GM23338 (cell line): ENCODE measurements at regions not wholly inside any gene's neighbourhood (a gene's known extent, or its start where the extent isn't known, plus 50 kb on each side); places are given as distances from the start of the nearest gene placed in this dataset.
A peak's percentile ranks its signal among the peaks of the same experiment; 100 is the strongest.

Experiments used
- ATAC-seq: fragments of 200-7000 bp; cut with Tn5 transposase; 3 replicates; pipeline ENCODE4 v1.9.1; 2020
- DNase-seq: peaks from one replicate; pipeline ENCODE4 v3.0.0-alpha.2; 2015; ENCODE audit warnings: low spot score
- H2AFZ ChIP-seq: fragments of 200-600 bp; sonication (generic); 2 replicates; pipeline ENCODE4 v1.8.0; 2016; ENCODE audit warnings: antibody characterized with exemption, mild to moderate bottlenecking, moderate library complexity
- H3F3A ChIP-seq: fragments of 200-600 bp; sonication (generic); replicated peaks from 2 replicates; pipeline ENCODE4 v1.8.0; 2017; ENCODE audit warnings: antibody characterized with exemption, mixed run types, low read depth
- H3K27ac ChIP-seq: fragments of 200-600 bp; sonication (generic); 2 replicates; pipeline ENCODE4 v1.6.1; 2016; ENCODE audit warnings: low read depth
- H3K27me3 ChIP-seq: fragments of 200-600 bp; sonication (generic); 2 replicates; pipeline ENCODE4 v1.8.0; 2016; ENCODE audit warnings: mild to moderate bottlenecking, mixed run types, moderate library complexity; ENCODE audit not compliant: insufficient read depth
- H3K36me3 ChIP-seq: fragments of 200-600 bp; sonication (generic); 2 replicates; pipeline ENCODE4 v1.8.0; 2016; ENCODE audit warnings: mild to moderate bottlenecking; ENCODE audit not compliant: insufficient read depth
- H3K4me1 ChIP-seq: fragments of 200-600 bp; sonication (generic); 2 replicates; pipeline ENCODE4 v1.8.0; 2016; ENCODE audit warnings: mild to moderate bottlenecking, moderate library complexity; ENCODE audit not compliant: insufficient read depth
- H3K4me2 ChIP-seq: fragments of 200-600 bp; sonication (generic); 2 replicates; pipeline ENCODE4 v1.7.1; 2017; ENCODE audit warnings: mixed run types
- H3K4me3 ChIP-seq: fragments of 200-600 bp; sonication (generic); 2 replicates; pipeline ENCODE4 v1.6.1; 2016; ENCODE audit warnings: mixed run types
- H3K79me2 ChIP-seq: fragments of 200-600 bp; sonication (generic); replicated peaks from 2 replicates; pipeline ENCODE4 v1.8.0; 2017; ENCODE audit warnings: mild to moderate bottlenecking; ENCODE audit not compliant: insufficient read depth
- H3K9me2 ChIP-seq: fragments of 200-600 bp; sonication (generic); 2 replicates; pipeline ENCODE4 v1.8.0; 2017; ENCODE audit not compliant: insufficient read depth
- H4K20me1 ChIP-seq: fragments of 200-600 bp; sonication (generic); replicated peaks from 2 replicates; pipeline ENCODE4 v1.8.0; 2017; ENCODE audit warnings: mild to moderate bottlenecking; ENCODE audit not compliant: insufficient read depth
- H3K27ac Mint-ChIP-seq: 2 replicates; pipeline ENCODE4 v1.8.0; 2020; ENCODE audit warnings: inconsistent platforms, mild to moderate bottlenecking, moderate library complexity, mixed read lengths
- H3K27me3 Mint-ChIP-seq: 3 replicates; pipeline ENCODE4 v1.8.0; 2022; ENCODE audit warnings: low read depth, mild to moderate bottlenecking, moderate library complexity, mixed read lengths, inconsistent platforms; ENCODE audit not compliant: insufficient read depth, poor library complexity
- H3K36me3 Mint-ChIP-seq: 3 replicates; pipeline ENCODE4 v1.8.0; 2021; ENCODE audit warnings: low read depth, mild to moderate bottlenecking, inconsistent platforms, moderate library complexity, mixed read lengths
- H3K4me1 Mint-ChIP-seq: 3 replicates; pipeline ENCODE4 v1.8.0; 2020; ENCODE audit warnings: mild to moderate bottlenecking, inconsistent platforms, mixed read lengths
- H3K4me3 Mint-ChIP-seq: 3 replicates; pipeline ENCODE4 v1.8.0; 2021; ENCODE audit warnings: moderate library complexity, mild to moderate bottlenecking, inconsistent platforms, mixed read lengths
- H3K9me3 Mint-ChIP-seq: 3 replicates; pipeline ENCODE4 v1.8.0; 2020; ENCODE audit warnings: moderate library complexity, mild to moderate bottlenecking, inconsistent platforms, mixed read lengths
- CREB1 ChIP-seq: fragments of 250-450 bp; sonication (Bioruptor Pico); IDR thresholded peaks from 2 replicates; pipeline ENCODE4 v1.5.0; 2020; ENCODE audit warnings: low read depth, mild to moderate bottlenecking, moderate library complexity
- EZH2phosphoT487 ChIP-seq: fragments of 200-600 bp; sonication (generic); IDR thresholded peaks from one replicate; pipeline ENCODE4 v1.8.1; 2018; ENCODE audit warnings: antibody characterized with exemption; ENCODE audit not compliant: unreplicated experiment
- JUNB ChIP-seq: IDR thresholded peaks from one replicate; pipeline ENCODE4 v1.6.1; 2016; ENCODE audit warnings: antibody characterized with exemption; ENCODE audit not compliant: unreplicated experiment
- STAT1 ChIP-seq: IDR thresholded peaks from one replicate; pipeline ENCODE4 v1.6.1; 2016; ENCODE audit warnings: antibody characterized with exemption; ENCODE audit not compliant: unreplicated experiment
- ZNF114 ChIP-seq: fragments of 250-450 bp; sonication (Bioruptor Pico); IDR thresholded peaks from 2 replicates; pipeline ENCODE4 v1.5.0; 2020; ENCODE audit warnings: mild to moderate bottlenecking, moderate library complexity
- ZNF331 ChIP-seq: fragments of 250-450 bp; sonication (Bioruptor Pico); IDR thresholded peaks from 2 replicates; pipeline ENCODE4 v1.5.0; 2020; ENCODE audit warnings: low read depth, mild to moderate bottlenecking, moderate library complexity
- TF ChIP-seq, protein P1 (sequence below), 2 experiments: fragments of 200-600 bp in 1 of 2; sonication (generic) in 1 of 2; conservative IDR thresholded peaks; 2 replicates each; pipeline versions ENCODE4 v1.5.1 to v1.6.1; 2016 to 2017; ENCODE audit warnings: antibody characterized with exemption in 2 of 2, low read depth in 2 of 2, mild to moderate bottlenecking in 2 of 2, moderate library complexity in 1 of 2
- TF ChIP-seq, protein P2 (sequence below): fragments of 250-450 bp; sonication (Bioruptor Pico); IDR thresholded peaks from 2 replicates; pipeline ENCODE4 v1.5.0; 2020; ENCODE audit warnings: mild to moderate bottlenecking, moderate library complexity

DNA sequence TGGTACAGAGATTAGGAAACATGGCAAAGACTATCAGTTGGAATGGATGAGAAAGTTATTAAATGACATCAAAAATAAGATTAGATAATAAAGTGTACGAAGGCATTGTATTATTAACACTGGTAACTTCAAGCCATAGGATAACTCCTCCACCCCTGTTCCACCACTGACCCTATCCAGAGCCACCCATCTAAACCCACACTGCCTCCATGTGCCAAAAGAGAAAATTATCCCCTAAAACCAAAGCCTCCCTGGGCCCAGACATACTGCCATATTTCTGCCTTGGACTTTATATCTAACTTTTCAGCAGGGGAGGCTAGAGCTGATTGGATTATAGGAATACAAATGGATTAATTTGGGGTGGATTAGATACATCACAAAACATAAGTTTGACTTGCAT lies 443.7 kb downstream of the BCL11A start:
- no peaks in the 10 kb centered on the region for H3K4me1 Mint-ChIP-seq
- Histone ChIP-seq H3K27ac (no peak overlapping the region), H3F3A (no peaks in the 10 kb centered on the region), H3K79me2 (no peaks in the 10 kb centered on the region), H3K4me2 (no peak overlapping the region), H2AFZ (no peak overlapping the region), H3K4me1 (no peaks in the 10 kb centered on the region), H3K36me3 (no peaks in the 10 kb centered on the region), H3K9me2 (no peaks in the 10 kb centered on the region), H3K27me3 (no peaks in the 10 kb centered on the region), H3K4me3 (no peak overlapping the region), H4K20me1 (no peaks in the 10 kb centered on the region)
- no peak for TF ChIP-seq ZNF331 (CRISPR knock-in tag)
- TF ChIP-seq JUNB: no peak
- no peak for TF ChIP-seq EZH2phosphoT487
- TF ChIP-seq, protein P1, sequence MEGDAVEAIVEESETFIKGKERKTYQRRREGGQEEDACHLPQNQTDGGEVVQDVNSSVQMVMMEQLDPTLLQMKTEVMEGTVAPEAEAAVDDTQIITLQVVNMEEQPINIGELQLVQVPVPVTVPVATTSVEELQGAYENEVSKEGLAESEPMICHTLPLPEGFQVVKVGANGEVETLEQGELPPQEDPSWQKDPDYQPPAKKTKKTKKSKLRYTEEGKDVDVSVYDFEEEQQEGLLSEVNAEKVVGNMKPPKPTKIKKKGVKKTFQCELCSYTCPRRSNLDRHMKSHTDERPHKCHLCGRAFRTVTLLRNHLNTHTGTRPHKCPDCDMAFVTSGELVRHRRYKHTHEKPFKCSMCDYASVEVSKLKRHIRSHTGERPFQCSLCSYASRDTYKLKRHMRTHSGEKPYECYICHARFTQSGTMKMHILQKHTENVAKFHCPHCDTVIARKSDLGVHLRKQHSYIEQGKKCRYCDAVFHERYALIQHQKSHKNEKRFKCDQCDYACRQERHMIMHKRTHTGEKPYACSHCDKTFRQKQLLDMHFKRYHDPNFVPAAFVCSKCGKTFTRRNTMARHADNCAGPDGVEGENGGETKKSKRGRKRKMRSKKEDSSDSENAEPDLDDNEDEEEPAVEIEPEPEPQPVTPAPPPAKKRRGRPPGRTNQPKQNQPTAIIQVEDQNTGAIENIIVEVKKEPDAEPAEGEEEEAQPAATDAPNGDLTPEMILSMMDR (conservative IDR thresholded peaks at IDR 0.05; ENCODE audit: low read depth in 2 of 2): peak in 1 of 2 experiments; percentile 54; a peak in 2 of 4 replicates
- peaks cover 7% of the 10 kb centered on the region; the same call in 2 of the 3 replicates for H3K36me3 Mint-ChIP-seq
- H3K9me3 Mint-ChIP-seq: peaks cover 6% of the 10 kb centered on the region; the same call in 1 of the 3 replicates
- no peak overlapping the region for H3K27ac Mint-ChIP-seq
- DNase-seq: no peak
- H3K4me3 Mint-ChIP-seq: no peak overlapping the region
- ATAC-seq: no peak
- H3K27me3 Mint-ChIP-seq: peaks cover 2% of the 10 kb centered on the region

DNA sequence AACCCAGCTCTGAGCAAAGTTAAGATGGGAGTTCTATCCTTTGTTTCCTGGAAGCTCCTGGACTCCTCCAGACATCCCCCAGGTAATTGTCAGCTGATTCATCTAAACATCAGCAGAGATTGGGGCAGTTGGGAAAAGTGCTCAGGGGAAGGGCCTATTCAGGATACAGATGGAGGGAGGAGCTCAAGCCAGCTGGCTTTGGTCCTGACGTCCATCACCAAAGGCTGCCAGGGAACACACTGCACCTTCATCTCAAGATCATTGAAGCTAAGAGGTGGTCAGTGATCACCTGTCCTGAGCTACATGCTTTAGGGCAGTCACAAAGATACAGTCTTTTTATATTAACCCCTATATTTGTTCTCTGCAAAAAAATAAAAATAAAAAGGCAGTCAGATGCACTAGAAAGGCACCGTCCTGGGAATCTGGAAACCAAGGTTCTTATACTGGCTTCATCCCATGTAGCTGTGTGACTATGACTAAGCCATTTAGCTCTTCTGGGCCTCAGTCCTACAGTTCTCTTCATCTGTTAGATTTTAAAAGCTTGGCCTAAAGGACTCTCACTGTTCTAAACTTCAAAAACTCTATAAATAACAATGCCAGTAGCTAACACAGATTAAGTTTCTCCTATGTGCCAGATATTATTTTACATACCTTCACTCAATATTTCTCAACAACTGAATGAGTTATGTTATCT lies 446.5 kb downstream of the BCL11A start:
- peaks cover 3% of the 10 kb centered on the region; the same call in 2 of the 3 replicates for H3K4me1 Mint-ChIP-seq
- Histone ChIP-seq H3K36me3 (no peaks in the 10 kb centered on the region), H3K4me1 (no peaks in the 10 kb centered on the region), H2AFZ (no peak overlapping the region), H3F3A (no peaks in the 10 kb centered on the region), H4K20me1 (no peaks in the 10 kb centered on the region), H3K4me2 (no peak overlapping the region), H3K27me3 (no peaks in the 10 kb centered on the region), H3K27ac (no peak overlapping the region), H3K79me2 (no peaks in the 10 kb centered on the region), H3K4me3 (no peak overlapping the region), H3K9me2 (peaks cover 6% of the 10 kb centered on the region; the same call in 1 of the 2 replicates)
- no peak overlapping the region for H3K27ac Mint-ChIP-seq
- no peak overlapping the region for H3K4me3 Mint-ChIP-seq
- DNase-seq (no peak), ATAC-seq (no peak)
- peaks cover 2% of the 10 kb centered on the region for H3K27me3 Mint-ChIP-seq
- H3K36me3 Mint-ChIP-seq: no peaks in the 10 kb centered on the region
- no peaks in the 10 kb centered on the region for H3K9me3 Mint-ChIP-seq
- TF ChIP-seq, protein P1 (conservative IDR thresholded peaks at IDR 0.05; ENCODE audit: low read depth in 2 of 2): no peak
- TF ChIP-seq STAT1 (no peak), CREB1 (CRISPR knock-in tag) (no peak), ZNF114 (CRISPR knock-in tag) (no peak)
- TF ChIP-seq, protein P2, sequence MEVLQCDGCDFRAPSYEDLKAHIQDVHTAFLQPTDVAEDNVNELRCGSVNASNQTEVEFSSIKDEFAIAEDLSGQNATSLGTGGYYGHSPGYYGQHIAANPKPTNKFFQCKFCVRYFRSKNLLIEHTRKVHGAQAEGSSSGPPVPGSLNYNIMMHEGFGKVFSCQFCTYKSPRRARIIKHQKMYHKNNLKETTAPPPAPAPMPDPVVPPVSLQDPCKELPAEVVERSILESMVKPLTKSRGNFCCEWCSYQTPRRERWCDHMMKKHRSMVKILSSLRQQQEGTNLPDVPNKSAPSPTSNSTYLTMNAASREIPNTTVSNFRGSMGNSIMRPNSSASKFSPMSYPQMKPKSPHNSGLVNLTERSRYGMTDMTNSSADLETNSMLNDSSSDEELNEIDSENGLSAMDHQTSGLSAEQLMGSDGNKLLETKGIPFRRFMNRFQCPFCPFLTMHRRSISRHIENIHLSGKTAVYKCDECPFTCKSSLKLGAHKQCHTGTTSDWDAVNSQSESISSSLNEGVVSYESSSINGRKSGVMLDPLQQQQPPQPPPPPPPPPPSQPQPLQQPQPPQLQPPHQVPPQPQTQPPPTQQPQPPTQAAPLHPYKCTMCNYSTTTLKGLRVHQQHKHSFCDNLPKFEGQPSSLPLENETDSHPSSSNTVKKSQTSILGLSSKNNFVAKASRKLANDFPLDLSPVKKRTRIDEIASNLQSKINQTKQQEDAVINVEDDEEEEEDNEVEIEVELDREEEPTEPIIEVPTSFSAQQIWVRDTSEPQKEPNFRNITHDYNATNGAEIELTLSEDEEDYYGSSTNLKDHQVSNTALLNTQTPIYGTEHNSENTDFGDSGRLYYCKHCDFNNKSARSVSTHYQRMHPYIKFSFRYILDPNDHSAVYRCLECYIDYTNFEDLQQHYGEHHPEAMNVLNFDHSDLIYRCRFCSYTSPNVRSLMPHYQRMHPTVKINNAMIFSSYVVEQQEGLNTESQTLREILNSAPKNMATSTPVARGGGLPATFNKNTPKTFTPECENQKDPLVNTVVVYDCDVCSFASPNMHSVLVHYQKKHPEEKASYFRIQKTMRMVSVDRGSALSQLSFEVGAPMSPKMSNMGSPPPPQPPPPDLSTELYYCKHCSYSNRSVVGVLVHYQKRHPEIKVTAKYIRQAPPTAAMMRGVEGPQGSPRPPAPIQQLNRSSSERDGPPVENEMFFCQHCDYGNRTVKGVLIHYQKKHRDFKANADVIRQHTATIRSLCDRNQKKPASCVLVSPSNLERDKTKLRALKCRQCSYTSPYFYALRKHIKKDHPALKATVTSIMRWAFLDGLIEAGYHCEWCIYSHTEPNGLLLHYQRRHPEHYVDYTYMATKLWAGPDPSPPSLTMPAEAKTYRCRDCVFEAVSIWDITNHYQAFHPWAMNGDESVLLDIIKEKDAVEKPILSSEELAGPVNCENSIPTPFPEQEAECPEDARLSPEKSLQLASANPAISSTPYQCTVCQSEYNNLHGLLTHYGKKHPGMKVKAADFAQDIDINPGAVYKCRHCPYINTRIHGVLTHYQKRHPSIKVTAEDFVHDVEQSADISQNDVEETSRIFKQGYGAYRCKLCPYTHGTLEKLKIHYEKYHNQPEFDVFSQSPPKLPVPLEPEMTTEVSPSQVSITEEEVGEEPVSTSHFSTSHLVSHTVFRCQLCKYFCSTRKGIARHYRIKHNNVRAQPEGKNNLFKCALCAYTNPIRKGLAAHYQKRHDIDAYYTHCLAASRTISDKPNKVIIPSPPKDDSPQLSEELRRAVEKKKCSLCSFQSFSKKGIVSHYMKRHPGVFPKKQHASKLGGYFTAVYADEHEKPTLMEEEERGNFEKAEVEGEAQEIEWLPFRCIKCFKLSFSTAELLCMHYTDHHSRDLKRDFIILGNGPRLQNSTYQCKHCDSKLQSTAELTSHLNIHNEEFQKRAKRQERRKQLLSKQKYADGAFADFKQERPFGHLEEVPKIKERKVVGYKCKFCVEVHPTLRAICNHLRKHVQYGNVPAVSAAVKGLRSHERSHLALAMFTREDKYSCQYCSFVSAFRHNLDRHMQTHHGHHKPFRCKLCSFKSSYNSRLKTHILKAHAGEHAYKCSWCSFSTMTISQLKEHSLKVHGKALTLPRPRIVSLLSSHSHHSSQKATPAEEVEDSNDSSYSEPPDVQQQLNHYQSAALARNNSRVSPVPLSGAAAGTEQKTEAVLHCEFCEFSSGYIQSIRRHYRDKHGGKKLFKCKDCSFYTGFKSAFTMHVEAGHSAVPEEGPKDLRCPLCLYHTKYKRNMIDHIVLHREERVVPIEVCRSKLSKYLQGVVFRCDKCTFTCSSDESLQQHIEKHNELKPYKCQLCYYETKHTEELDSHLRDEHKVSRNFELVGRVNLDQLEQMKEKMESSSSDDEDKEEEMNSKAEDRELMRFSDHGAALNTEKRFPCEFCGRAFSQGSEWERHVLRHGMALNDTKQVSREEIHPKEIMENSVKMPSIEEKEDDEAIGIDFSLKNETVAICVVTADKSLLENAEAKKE: no peak
